Bronchial epithelial cell (primary cell): ENCODE measurements at regions not wholly inside any gene's neighbourhood (a gene's known extent, or its start where the extent isn't known, plus 50 kb on each side); places are given as distances from the start of the nearest gene placed in this dataset.

Source experiments
- DNase-seq: peaks from one replicate; pipeline ENCODE4 v3.0.0-alpha.2; 2010; ENCODE audit warnings: low read depth
- FAIRE-seq: peaks from 2 replicates; lab custom pipeline; 2011; peaks lifted over from hg19 to GRCh38; lab: Jason Lieb, UNC
- H3K27me3 ChIP-seq: 2 replicates; pipeline ENCODE4 v1.5.1; 2011; ENCODE audit warnings: low read length; ENCODE audit not compliant: control insufficient read depth, insufficient read depth
- H3K36me3 ChIP-seq: 2 replicates; pipeline ENCODE4 v1.5.1; 2011; ENCODE audit warnings: low read length; ENCODE audit not compliant: control insufficient read depth, insufficient read depth
- H3K4me3 ChIP-seq: 2 replicates; pipeline ENCODE4 v1.5.1; 2011; ENCODE audit warnings: mild to moderate bottlenecking, low read depth, low read length, control low read depth
- CTCF ChIP-seq: IDR thresholded peaks from 2 replicates; pipeline ENCODE4 v1.5.1; 2011; ENCODE audit warnings: mild to moderate bottlenecking, moderate library complexity, low read length, control low read depth, inconsistent platforms; ENCODE audit not compliant: insufficient read depth, severe bottlenecking

- DNase-seq: no peak
- Histone ChIP-seq H3K36me3 (no peaks in the 10 kb centered on the region), H3K27me3 (no peaks in the 10 kb centered on the region), H3K4me3 (no peak overlapping the region)
- no peak for TF ChIP-seq CTCF
- no peak for FAIRE-seq
These were observed 266.8 kb upstream of the CLEC14A start for GRCh38 chr14:38522724-38523123.

GRCh38 chr14:38521591-38521990, 265.7 kb upstream of the CLEC14A start:
- FAIRE-seq (no peak), DNase-seq (no peak)
- Histone ChIP-seq H3K4me3 (no peak overlapping the region), H3K27me3 (no peaks in the 10 kb centered on the region), H3K36me3 (no peaks in the 10 kb centered on the region)
- TF ChIP-seq CTCF: no peak

GRCh38 chr14:38517426-38517825, 261.5 kb upstream of the CLEC14A start:
- Histone ChIP-seq H3K36me3 (no peaks in the 10 kb centered on the region), H3K4me3 (no peak overlapping the region), H3K27me3 (no peaks in the 10 kb centered on the region)
- no peak for DNase-seq
- no peak for FAIRE-seq
- no peak for TF ChIP-seq CTCF

GRCh38 chr14:38512236-38512635, 256.3 kb upstream of the CLEC14A start:
- no peak for TF ChIP-seq CTCF
- no peak for FAIRE-seq
- H3K36me3 ChIP-seq: no peaks in the 10 kb centered on the region

GRCh38 chr14:38507299-38507698, 251.4 kb upstream of the CLEC14A start:
- FAIRE-seq (no peak), DNase-seq (no peak)
- Histone ChIP-seq H3K36me3 (no peaks in the 10 kb centered on the region), H3K4me3 (no peak overlapping the region), H3K27me3 (no peaks in the 10 kb centered on the region)
- no peak for TF ChIP-seq CTCF

More at GRCh38 chr14:38512236-38512635, 256.3 kb upstream of the CLEC14A start:
- Histone ChIP-seq H3K27me3 (no peaks in the 10 kb centered on the region), H3K4me3 (no peak overlapping the region)
- DNase-seq: no peak

GRCh38 chr14:38505973-38506249, 250.0 kb upstream of the CLEC14A start:
- no peaks in the 10 kb centered on the region for H3K36me3 ChIP-seq
- H3K4me3 ChIP-seq: no peak overlapping the region
- FAIRE-seq: no peak
- no peaks in the 10 kb centered on the region for H3K27me3 ChIP-seq
- no peak for DNase-seq
- no peak for TF ChIP-seq CTCF
